NB4 (cell line): ENCODE measurements at regions not wholly inside any gene's neighbourhood (a gene's known extent, or its start where the extent isn't known, plus 50 kb on each side); places are given as distances from the start of the nearest gene placed in this dataset.

ENCODE experiments used
- DNase-seq: peaks from one replicate; pipeline ENCODE4 v3.0.0; 2010; ENCODE audit warnings: low read depth
- H3K4me3 ChIP-seq: one replicate; pipeline ENCODE4 v1.5.1; 2011; ENCODE audit warnings: mild to moderate bottlenecking, low read depth, low read length, moderate library complexity
- CTCF ChIP-seq: IDR thresholded peaks from one replicate; pipeline ENCODE4 v1.5.1; 2012; ENCODE audit warnings: low read depth, low read length
- MYC ChIP-seq: IDR thresholded peaks from 2 replicates; pipeline ENCODE4 v1.6.1; 2011; ENCODE audit warnings: low read depth, low read length
- POLR2A ChIP-seq: IDR thresholded peaks from 2 replicates; pipeline ENCODE4 v1.6.1; 2011; ENCODE audit warnings: mild to moderate bottlenecking; ENCODE audit not compliant: insufficient read length; ENCODE audit errors: extremely low read depth
- TF ChIP-seq, protein P1 (sequence below): IDR thresholded peaks from 2 replicates; pipeline ENCODE4 v1.6.1; 2011; ENCODE audit warnings: low read depth, low read length

DNA sequence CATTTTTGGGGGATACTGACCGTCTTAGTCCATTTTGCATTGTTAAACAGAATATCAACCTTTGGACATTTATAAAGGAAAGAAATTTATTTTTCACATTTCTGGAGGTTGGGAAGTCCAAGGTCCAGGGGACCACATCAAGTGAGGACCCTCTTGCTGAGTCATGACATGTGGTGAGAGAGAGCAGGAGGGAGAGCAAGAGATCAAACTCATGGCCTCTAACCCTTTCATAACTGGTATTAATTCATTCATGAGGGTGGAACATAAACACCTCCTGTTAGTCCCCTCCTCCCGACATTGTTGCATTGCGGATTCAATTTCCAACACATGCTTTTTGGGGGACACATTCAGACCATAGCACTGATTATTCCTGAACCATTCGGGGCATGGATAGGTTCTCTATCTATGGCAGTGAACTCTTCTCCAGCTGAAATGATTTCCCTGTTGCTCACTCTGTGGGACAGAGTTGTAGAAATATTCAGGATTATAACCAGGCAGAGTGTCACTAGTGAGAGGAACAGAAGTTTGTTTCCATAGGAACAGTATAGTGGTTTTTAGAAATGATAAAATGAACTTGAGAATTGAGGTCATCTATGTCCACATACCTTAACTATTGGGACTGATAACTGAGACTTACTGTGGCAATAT, 88.2 kb upstream of the OR9Q1 start:
- no peak for DNase-seq
- TF ChIP-seq POLR2A (no peak), CTCF (no peak), MYC (no peak)
- TF ChIP-seq, protein P1, sequence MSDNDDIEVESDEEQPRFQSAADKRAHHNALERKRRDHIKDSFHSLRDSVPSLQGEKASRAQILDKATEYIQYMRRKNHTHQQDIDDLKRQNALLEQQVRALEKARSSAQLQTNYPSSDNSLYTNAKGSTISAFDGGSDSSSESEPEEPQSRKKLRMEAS = no peak
- no peak overlapping the region for H3K4me3 ChIP-seq

DNA sequence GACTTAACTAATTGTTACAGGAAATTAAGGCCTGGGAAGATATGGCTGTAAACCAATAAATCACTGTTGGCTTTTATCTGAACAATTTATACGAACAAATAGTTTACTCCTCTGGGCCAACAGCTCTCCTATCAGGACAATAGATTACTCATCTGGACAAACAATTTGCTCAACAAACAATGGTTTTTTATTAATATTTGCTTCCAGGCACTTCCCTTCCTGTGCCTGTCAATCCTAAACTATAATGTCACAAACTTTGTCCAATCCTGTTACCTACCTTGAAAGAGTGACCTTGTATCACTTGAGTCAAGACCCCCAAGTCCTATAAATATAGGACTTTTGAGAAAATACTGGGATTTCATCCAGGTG, 87.6 kb upstream of the OR9Q1 start:
- no peak overlapping the region for H3K4me3 ChIP-seq
- DNase-seq = no peak
- TF ChIP-seq MYC (no peak), CTCF (no peak), POLR2A (no peak)
- TF ChIP-seq, protein P1 = no peak

GRCh38 chr11:57937431-57937830, 86.2 kb upstream of the OR9Q1 start:
- TF ChIP-seq, protein P1 = no peak
- TF ChIP-seq MYC (no peak), POLR2A (no peak), CTCF (no peak)
- DNase-seq = no peak
- H3K4me3 ChIP-seq = no peak overlapping the region

- no peak for DNase-seq
- TF ChIP-seq, protein P1 = no peak
- no peak overlapping the region for H3K4me3 ChIP-seq
Observed at GRCh38 chr11:57938351-57938750, 85.3 kb upstream of the OR9Q1 start.

DNA sequence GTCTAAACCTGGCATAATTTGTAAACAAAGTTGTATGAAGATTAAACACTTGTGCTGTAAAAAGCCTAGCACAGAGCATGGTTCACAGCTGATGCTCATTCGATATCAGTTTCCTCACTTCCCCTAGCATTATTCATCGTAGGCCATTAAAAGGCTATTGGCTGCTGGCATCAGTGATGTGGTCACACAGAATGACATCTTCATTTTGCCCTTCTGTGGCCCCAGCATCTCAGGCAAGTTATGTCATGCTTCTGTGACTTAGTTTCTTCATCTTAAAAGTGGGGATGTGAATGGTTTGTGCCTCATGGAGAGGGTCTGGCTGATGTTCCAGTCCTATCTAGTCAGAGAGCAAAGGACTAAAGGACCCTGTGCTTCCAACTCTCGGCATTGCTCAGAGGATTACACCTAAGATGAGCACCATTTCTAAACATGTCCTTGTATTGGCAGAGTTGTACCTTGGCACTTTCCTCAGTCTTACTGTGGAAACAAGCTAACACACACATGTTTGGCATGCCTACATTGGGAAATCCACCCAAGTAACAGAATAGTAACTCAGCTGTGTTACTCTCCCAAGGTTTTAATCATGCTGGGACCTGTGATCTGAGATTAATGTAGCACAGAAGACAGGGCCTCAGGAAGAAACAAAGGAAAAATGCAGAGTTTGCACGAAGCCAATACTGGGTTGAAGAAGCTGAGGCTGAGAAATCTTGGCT, 83.5 kb upstream of the OR9Q1 start:
- DNase-seq = no peak
- TF ChIP-seq MYC (no peak), CTCF (no peak), POLR2A (no peak)
- TF ChIP-seq, protein P1 = no peak
- H3K4me3 ChIP-seq = no peak overlapping the region

DNA sequence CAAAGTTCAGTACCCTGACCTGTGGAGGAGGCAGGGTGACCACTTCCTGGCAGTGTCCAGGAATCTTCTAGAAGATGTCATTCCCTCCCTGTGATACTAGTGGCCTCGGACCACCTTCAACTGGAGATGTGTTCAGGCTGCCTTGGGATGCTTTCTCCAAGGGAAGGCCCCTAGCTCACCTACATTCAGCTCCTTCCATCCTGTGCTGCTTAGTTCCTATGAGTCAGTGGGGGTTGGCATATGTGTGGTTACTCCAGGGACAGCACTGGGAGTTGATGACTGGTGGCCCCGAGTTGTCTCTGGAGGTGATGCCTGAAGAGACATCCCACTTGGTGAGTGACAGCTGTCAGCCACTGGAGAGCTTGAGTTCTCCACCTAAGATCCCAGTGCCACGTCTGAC, 81.8 kb upstream of the OR9Q1 start:
- H3K4me3 ChIP-seq = no peak overlapping the region
- DNase-seq = no peak
- TF ChIP-seq MYC (no peak), POLR2A (no peak), CTCF (no peak)
- TF ChIP-seq, protein P1 = no peak
